Spleen (tissue), 7 donors: ENCODE measurements at regions not wholly inside any gene's neighbourhood (a gene's known extent, or its start where the extent isn't known, plus 50 kb on each side); places are given as distances from the start of the nearest gene placed in this dataset.

Source experiments
- POLR2A ChIP-seq, 3 donors: fragments of 450-650 bp; IDR thresholded peaks; one replicate each; pipeline ENCODE4 v1.5.1; 2017; ENCODE audit warnings: antibody characterized with exemption in 3 of 3, mild to moderate bottlenecking in 1 of 3
- TF ChIP-seq, protein P1 (sequence below), 11 experiments: fragments of 200-600 bp in 7 of 11; fragments of 450-650 bp in 4 of 11; sonication (generic) in 4 of 11; IDR thresholded peaks in 8 of 11; conservative IDR thresholded peaks in 3 of 11; 1 replicate in 7 of 11; 2 replicates in 4 of 11; pipeline versions ENCODE4 v1.4.0 to v1.8.0; 2016 to 2021; ENCODE audit warnings: antibody characterized with exemption in 11 of 11, inconsistent platforms in 4 of 11, mild to moderate bottlenecking in 1 of 11
- donor health status: DM: no; HTN: no; CAD: no; lungs with moderate emphysema.
- donor health status: DM: no; HTN: no; CAD: no.
- donor health status: DM: no; HTN: no; CAD: no.

DNA sequence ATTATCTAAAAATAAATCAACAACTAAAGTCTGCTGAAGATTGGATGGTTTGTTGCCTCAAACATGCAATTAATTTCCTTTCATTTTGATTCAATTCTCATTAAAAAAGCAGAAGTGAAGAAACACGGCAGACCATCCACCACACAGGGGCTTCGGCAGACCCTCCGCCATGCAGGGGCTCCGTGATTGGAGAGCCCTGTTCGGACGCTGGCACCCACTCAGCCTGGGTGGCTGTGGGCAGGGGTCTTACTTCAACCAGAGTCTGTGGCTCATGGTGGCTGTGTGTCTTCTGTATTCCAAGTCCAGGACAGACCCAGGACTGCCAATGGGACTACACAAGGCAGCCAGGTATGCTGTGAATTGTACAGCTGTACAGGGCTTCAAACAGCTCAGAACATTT lies 86.9 kb upstream of the FRMD1 start:
- TF ChIP-seq POLR2A (IDR thresholded peaks at IDR 0.05) = no peak
- TF ChIP-seq, protein P1, sequence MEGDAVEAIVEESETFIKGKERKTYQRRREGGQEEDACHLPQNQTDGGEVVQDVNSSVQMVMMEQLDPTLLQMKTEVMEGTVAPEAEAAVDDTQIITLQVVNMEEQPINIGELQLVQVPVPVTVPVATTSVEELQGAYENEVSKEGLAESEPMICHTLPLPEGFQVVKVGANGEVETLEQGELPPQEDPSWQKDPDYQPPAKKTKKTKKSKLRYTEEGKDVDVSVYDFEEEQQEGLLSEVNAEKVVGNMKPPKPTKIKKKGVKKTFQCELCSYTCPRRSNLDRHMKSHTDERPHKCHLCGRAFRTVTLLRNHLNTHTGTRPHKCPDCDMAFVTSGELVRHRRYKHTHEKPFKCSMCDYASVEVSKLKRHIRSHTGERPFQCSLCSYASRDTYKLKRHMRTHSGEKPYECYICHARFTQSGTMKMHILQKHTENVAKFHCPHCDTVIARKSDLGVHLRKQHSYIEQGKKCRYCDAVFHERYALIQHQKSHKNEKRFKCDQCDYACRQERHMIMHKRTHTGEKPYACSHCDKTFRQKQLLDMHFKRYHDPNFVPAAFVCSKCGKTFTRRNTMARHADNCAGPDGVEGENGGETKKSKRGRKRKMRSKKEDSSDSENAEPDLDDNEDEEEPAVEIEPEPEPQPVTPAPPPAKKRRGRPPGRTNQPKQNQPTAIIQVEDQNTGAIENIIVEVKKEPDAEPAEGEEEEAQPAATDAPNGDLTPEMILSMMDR (IDR thresholded peaks at IDR 0.05 in 8 of 11, conservative IDR thresholded peaks at IDR 0.05 in 3 of 11) = no peak
